Stimulated activated CD4-positive, alpha-beta T cell treated with anti-CD3 and anti-CD28 coated beads, Interleukin-4, amount 100 ng/mL, for 24 hours (primary cell): ENCODE measurements at regions not wholly inside any gene's neighbourhood (a gene's known extent, or its start where the extent isn't known, plus 50 kb on each side); places are given as distances from the start of the nearest gene placed in this dataset.

ENCODE experiments used
- DNase-seq: peaks from one replicate; pipeline ENCODE4 v3.0.0-alpha.2; 2020

DNA sequence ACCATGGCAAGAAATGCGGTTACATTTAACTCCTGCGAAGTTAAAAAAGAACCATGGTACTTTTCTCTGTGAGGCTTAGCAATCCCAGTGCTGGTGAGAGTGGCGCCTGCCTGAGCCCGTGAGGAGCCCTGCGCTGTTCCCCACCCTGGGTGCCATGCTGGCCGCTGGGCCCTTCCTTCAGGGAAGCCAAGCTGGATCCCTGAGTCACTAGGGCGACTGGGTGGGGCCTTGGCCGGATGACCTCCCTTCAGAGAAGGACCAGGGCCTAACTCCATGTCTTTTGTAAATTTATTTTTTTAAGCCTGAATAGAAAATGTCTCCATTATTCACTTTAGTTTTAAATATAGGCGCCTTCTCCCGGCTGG, 209.1 kb downstream of the ERMARD start:
- no peak for DNase-seq

DNA sequence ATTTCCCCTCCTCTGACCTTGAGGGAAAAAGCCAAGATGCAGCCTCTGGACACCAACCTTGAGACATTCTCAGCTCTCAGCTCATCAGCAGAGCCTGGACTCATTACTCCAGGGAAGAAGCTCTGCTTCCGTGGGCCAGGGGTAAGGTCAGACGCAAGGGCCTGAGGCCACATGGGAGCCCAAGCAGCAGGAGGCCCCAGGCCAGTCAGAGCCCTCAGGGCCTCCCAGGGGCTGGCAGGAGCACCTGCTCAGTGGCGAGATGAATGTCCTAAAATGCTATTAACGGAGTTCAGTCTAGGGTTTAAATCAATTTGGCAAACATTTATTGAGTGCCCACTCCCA, 208.6 kb downstream of the ERMARD start:
- DNase-seq, result no peak

DNA sequence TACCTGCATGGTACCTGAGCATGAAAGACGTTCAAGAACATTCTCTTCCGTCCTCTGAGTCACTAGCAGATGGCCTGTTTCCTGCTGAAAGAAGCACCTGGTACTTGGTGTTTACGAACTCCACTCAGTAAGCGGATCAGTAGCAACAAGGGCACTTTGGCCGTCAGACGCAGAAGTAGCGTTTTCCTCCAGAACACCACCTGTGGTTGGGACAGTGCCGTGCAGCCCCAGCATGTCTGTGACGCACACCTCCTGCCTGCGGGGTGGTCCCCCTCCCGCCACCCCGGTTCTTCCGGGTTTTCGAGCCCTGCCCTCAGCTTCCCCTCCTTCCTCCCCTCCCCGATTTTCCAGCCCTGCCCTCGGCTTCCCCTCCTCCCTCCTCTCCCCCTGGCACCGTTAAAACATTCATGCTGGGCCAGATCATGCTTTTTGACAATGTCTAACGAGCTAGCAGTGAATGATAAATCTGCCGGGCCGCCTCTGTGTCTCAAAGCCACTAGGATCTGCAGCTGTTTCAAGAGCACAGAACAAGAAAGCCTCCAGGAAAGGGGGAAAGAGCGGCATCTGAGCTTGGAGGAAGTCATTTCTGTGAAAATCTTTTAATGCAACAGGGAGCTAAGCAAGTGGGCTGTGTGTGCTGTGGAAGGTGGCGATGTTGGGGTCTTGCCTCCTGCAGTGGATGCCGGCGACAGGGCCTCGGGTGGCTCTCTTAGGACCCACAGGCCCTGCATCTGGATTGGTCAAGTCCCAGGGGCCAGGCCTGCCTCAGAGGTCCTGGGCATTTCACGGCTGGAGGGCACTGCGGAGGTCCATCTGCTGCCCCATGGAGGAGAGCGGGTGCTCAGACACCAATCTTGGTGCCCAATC, 207.9 kb downstream of the ERMARD start:
- peak; percentile 54 for DNase-seq

DNA sequence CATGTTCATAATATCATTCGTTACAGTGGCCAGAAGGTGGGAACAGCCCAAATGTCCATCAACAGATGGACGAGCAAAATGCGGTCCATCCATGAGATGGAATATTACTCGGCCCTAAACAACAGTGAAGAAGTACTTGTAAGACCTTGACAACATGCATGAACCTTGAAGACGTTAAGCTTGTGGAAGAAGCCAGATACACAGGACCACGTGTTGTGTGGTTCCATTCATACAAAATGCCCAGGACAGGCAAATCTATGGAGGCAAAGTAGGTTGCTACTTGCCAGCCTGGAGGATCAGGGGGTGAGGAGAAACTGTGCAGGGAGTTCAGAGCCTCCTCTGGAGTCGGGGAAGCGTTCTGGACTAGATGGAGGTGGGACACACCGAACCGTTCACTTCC, 207.1 kb downstream of the ERMARD start:
- DNase-seq, result no peak

DNA sequence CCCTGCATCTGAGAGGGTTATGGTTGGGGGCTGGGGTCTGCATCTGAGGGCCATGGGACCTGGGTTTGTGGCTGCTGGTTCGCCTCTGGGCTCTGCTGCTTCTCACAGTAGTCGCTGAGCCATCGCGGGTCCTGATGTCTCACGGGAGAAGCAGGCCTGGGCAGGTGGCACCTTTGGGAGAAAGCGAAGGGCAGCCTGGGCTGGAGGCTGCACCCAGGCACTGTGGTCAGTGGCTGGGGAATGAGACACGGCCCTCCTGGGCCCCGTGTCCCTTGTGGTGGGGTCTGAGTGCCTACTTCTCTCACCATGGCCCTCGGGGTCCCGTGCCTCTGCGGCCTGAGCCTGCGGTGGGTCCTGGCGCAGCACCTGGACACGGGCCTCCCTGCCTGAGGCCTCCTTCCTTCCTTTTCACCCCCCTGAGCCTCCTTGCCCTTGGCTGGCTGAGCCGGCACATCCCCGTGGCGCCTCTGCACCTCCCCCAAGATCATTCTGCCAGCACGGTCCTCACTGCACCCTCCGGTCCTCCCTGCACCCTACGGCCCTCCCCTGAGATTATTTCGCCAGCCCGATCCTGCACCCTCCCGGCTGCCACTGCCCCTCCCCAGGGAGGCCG, 206.0 kb downstream of the ERMARD start:
- DNase-seq, result no peak

DNA sequence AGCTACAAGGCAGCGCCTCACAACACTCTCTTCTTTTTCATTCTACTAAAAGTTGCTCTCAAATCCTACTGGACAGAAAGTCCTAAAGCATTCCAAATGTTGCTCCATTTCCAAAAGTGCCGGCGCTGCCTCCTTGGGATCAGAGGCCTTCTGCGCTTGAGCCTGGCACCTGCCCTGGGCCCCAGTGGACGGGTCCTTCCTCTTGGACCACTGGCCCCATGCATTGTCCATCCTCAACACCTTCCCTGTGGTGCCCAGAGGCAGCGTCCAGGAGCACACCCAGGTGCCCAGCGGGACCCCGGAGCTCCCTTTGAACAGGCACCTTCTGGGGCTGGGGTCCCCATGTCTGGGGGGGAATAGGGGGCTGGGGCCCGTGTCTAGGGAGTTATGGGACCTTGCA, 205.2 kb downstream of the ERMARD start:
- no peak for DNase-seq

DNA sequence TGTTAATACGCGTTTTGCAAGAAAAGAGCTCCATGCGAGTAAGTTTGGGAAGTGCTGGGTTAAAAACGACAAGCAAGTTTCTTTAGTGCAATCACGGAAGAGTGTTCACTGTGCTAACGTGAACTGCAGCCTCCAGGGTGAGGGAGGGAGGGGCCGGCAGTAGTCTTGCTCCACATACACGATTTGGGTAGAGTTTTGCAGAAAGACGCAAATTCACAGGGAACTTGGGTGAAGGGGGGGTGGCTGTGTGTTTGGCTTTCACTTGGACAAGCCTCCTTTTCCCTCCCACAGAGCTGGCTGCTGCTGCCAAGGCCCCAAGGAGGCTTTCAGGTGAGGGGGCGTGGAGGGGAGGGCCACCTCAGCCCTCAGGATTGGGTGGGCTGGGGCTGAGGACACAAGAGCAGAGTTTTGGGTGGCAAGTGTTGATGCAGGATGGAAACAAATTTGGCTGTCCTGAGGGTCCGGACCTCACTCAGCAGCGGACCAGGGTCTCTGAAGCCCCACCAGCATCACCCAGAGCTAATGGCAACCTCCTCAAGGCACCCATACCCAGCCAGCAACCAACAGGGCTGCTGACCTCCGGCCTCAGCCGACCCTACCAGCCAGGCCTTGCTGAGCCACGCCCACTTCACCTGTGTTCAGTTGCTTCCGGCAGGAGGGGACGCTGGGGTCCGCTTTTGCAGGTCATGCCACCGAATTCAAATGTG, 204.5 kb downstream of the ERMARD start:
- no peak for DNase-seq

DNA sequence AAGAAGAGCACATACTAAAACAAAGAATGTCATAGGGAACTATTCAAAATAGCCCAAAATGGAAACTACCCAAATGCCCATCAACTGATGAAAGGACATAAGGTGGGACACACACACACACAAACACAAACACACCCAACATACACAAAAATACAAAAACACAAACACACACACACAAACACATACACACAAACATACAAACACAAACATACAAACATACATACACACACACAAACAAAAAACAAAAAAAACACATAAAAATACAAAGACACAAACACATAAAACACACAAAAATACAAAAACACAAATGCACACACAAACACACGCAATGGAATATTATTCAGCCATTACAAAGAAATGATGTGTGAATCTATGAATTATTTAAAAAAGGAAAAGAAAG, 203.6 kb downstream of the ERMARD start:
- DNase-seq, result no peak

DNA sequence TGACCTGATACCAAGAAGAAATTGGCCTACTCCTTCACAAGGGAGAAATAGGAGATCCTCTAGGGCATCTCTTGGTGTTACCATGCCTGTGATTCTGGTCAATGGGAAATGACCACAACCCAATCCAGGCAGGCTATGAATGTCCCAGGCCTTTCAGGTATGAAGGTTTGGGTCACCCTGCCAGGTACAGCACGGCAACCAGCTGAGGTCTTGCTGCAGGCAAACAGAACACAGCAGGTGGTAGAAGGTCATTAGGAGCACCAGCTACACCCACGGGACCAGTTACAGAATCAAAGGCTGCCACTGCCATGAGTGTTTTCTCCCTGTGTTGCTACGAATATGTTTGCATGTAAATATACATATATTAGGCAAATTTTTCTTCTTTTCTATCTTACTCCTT, 202.3 kb downstream of the ERMARD start:
- DNase-seq, result no peak

DNA sequence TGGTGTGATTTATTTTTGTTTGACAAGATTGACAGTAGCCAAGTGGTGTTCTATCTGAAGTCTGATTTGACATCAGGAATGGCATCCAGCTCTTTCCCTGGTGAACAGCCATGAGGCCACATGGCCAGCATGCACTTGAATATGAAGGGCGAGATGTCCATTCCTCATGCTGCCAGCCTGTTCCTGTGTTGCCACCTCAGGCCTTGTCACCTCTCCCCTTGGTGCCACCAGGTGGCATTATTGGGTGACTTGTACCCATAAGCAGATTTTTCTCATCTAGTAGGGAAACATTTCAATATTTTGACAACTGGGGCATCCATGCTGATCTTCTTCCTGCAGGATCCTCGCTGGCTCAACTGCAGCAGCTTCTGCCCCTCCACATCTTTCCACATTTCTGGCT, 199.1 kb downstream of the ERMARD start:
- peak; percentile 29 for DNase-seq

DNA sequence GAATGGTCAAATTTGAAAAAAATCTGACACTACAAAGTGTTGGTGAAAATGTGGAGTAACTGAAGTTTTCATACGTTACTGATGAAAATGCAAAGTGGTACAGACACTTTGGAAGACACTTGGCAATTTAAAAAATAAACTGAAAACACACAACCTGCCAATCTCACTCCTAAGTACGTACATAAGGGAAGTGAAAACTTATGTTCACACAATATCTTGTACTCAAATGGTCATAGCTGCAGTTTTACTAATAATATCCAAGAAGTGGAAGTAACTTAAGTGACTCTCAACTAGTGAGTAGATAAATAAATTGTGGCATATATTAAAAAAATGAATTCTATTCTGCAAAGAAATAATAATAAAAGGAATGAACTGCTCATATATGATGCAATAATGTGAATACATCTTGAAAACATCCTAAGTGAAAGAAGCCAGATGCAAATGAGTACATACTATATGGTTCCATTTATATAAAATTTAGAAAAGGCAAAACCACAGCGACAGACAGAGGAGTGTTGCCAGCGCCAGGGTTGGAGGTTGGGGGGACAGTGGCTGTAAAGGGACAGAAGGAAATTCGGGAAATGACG, 198.2 kb downstream of the ERMARD start:
- no peak for DNase-seq

DNA sequence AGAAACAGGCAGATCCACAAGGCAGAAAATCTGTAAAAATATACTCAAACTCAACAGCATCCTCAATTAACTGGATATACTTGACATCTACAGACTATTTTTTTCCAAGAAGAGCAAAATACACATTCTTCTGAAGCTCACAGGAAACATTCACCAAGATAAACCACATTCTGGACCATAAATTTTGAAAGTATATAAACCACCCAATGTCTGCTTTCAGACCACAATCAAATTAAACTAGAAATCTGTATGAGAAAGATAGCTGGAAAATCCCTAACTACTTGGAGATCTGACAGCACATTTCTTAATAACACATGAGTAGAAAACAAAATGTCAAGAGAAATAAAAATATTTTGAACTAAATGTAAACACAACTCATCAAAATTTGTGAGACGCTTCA, 195.5 kb downstream of the ERMARD start:
- DNase-seq, result no peak

DNA sequence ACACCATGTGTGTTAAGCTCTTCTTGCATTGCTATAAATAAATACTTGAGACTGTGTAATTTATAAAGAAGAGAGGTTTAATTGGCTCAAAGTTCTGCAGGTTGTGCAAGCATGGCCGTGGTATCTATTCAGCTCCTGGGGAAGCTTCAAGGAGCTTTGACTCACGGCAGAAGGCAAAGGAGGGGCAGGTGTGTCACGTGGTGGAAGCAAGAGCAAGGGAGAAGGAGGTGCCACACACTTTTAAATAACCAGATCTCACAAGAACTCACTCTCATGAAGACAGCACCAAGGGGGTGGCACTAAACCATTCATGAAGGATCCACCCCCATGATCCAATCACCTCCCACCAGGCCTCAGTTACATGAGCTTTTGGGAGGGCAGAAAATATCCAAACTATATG, 193.7 kb downstream of the ERMARD start:
- no peak for DNase-seq

DNA sequence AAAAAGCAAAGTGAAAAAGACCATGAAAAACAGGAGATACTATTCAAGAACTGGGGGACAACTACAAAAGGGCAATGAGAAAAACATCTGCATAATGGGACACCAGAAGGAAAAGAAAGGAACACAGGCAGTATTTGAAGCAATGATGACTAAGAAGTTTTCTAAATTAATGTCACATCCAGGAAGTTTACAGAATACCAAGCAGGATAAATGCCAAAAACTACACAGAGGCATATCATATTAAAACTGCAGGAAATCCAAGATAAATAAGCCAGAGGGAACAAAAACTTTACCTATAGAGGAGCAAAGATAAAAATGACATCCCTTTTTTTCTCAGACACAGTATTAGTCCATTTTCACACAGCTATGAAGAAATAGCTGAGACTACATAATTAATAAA, 193.0 kb downstream of the ERMARD start:
- DNase-seq, result no peak

DNA sequence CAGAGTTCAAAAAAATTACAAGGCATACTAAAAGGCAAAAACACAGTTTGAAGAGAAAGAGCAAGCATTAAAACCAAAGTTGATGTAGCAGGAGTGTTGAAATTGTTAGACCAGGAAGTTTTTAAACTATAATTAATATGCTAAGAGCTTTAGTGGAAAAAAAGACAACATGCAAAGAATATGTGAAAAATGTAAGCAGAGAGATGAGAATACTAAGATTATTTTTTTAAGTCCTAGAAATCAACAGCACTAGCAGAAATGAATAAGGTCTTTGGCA, 192.6 kb downstream of the ERMARD start:
- no peak for DNase-seq

DNA sequence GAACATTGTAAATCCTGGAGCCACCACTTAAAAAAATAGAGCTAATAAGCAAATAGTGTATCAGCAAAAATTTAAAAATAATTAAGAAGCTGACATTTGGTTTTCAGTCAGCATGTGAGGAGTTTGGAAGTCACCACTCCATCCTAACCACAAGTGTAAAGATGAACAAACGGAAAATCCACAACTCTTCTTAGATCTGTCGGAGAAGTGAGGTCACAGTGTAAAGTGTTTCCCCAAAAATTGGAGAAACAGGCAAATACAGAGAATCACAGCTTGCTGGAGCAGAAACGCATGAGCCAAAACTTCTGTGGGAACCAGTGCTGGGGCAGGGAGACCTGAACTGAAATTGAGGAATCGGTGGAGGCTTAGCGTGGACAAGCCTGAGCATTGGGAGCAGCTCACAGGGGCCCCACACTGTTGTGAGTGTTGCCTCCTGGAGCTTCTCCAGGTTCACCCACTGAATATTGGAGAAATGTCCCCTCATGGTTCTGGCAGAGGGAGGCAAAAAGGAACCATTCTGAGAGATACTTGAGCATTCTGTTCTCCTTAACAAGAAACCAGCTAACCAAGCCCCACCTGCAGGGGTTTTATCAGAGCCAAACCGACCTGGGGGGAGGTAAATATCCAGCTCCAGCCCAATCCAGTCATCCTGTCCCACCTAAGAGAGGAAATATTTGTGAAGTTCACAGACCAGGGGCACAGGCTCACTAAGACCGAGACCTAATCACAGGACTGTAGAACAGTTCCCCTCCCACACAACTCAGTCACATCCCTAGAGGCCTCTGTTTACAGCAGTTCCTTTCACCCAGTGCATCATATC, 192.0 kb downstream of the ERMARD start:
- DNase-seq, result no peak

DNA sequence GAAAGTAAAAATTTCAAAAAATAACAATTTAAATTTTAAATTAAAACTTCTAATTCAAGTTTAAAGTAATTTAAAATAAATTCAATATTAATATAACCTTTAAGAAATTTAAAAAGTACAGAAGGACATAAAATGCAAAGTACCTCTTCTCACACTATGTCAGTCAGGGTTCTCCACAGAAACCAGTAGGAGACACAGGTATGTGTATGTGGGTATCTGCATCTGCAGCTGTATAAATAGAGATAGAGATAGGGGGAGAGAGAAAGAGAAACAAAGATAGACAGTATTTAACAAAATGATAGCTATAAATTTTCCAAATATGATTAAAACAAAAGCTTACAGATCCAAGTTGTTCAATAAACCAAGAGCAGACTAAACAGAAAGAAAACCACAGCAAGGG, 190.8 kb downstream of the ERMARD start:
- no peak for DNase-seq

DNA sequence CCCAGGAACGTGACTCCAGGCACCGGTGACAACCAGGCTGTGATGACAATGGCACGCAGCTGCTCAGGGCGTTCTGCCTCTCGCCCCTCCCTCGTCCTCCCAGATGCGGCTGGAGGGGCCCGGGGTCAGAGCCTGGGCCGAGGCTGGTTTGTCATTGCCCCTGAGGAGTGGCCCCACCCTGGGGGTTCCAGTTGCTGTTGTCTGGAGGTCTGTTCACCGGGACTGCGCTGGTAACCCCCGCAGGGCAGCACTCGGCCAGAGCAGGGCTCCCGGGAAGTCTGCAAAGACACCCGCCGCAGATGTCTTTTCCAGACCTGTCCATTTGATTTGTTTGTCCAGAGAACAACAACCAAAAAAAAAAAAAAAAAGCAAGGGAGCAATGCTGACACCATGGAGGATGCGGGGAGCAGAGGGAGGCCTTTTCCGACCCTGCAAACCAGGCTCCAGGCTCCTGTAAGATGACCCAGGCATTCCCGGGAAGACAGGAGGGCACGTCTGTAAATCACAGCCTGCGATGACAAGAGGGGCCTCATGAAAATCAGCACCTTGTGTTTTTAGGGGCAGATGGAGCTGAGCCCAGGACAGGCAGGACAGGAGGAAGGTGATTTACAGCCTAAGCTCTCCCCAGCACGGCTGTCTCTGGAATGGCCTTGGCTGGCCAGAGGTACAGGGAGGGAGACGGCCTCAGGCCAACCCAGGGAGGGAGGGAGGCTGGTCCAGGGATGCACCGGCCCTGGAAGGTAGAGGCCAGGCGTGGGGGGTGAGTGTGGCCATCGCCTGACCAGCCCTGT, 189.3 kb downstream of the ERMARD start:
- DNase-seq, result no peak

DNA sequence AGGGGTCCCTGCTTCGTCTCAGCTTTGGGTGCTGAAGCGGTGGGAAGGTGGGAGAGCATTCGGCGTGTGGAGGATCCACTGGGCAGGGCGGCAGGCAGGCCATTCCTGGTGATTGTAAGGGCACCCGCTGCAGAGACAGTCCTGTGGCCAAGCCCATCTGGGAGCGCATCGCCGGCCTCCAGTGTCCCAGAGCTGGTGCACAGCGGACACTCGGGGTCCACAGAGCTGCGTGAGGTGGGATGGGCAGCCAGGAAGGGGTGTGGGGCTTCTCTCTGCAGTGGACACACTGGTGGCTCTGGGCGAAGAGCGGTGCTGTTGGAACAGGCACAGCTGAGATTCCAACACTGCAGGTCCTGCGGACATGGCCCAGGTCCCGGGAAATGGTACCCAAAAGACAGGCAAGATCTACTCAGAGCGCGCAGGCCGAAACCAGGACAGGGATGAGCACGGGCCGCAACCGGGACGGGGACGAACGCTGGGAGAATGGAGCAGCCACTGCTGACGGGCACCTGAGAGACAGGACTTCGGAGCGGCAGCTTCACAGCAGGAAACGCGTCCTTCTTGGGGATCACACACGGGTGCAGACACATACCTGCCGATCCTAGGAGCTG, 188.2 kb downstream of the ERMARD start:
- no peak for DNase-seq

DNA sequence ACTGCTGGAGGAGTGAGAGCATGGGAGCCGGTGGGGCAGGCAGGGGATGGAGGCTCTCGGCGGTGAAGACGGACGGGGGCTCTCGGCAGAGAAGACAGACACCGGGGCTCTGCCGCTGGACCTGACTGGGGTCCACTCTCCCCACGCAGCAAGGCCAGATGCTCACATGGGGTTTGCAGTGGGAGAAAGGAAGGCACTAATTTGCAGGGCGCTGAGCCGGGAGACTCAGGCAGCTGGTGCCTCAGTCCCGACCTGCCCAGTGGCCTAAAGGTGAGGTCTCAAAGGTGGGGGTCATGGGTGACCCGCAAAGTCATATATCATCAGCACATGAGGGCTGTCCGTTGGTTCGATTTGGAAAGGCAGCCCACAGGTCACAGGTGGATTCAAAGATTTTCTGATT, 187.3 kb downstream of the ERMARD start:
- no peak for DNase-seq

DNA sequence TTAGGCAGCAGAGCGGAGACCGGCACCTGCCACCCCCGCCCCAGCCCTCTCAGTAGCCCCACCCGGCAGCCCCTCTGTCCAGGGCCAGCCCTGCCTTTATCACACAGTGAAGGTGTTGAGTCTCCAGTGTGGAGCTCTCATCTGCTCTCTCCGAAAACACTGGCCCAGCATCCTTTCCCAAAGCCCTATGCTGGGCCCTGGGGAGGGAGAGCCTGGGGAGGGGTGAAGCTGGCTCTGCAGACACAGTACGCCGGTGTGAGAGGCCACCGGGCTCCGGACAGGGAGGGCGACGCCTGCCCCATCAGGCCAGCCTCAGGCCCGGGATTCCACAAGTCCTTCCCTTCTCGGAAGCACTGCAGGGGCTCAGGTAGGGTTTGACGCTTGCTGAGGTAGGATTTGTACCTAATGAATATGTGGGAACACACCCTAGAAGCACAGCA, 186.9 kb downstream of the ERMARD start:
- DNase-seq, result no peak
